ENCODE measurements at regions not wholly inside any gene's neighbourhood (a gene's known extent, or its start where the extent isn't known, plus 50 kb on each side); places are given as distances from the start of the nearest gene placed in this dataset.

- DNase-seq: no peak
Observed at GRCh38 chr14:83384253-83384652, 1850.6 kb upstream of the SEL1L start.

GRCh38 chr14:83395321-83395720 lies 1861.7 kb upstream of the SEL1L start:
- DNase-seq: no peak

- no peak for DNase-seq
Observed at GRCh38 chr14:83416476-83416875, 1882.8 kb upstream of the SEL1L start.

- DNase-seq: no peak
Observed at GRCh38 chr14:83419420-83419819, 1885.8 kb upstream of the SEL1L start.

- DNase-seq: no peak
Observed at GRCh38 chr14:83421711-83422110, 1888.1 kb upstream of the SEL1L start.

DNA sequence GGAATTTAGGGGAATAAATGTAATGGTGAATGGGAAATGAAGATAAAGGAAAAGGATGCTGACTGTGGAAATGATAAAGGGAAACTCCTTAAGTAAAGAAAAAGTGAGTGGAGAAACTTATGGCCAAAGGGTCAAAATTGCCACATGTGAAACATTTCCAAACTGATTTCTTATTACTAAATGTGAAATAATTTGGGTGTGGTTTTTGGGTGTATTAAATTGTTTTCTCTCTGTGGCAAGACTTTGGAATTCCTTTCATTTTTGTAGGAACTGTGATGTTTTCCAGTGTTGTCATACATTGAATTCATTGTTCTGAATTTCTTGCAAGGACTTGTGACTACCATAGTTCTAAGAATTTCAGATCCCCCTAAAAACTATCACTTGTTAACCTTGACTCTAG lies 1891.5 kb upstream of the SEL1L start:
- no peak for DNase-seq

DNA sequence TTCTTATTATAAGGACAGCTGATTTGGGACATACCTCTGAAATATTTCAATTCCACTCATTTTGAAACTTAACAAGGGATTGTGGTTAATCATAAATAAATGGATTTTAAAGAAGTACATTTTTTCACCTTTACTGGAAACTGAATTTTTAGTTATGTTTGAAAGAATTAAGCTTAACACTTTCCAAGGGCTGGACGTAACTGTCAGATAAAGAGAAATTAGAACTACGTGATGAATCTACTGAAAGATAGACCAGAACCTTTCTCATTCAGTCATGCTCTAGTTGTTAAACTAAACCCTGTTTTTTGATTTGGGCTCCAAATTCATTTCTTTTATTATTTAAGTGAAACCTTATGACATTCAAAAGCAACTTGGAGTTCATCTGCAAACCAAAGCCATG lies 1892.1 kb upstream of the SEL1L start:
- DNase-seq: no peak

DNA sequence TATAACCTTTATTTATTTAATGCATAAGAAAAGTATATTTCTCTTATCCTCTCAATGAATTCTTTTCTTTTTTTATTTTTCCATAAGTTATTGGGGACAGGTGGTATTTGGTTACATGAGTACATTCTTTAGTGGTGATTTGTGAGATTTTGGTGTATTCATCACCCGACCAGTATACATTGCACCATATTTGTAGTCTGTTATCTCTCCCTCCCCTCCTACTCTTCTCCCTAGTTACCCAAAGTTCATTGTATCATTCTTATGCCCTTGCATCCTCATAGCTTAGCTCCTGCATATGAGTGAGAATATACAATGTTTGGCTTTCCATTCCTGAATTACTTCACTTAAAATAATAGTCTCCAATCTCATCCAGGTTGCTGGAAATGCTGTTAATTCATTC lies 1900.0 kb upstream of the SEL1L start:
- no peak for DNase-seq

DNA sequence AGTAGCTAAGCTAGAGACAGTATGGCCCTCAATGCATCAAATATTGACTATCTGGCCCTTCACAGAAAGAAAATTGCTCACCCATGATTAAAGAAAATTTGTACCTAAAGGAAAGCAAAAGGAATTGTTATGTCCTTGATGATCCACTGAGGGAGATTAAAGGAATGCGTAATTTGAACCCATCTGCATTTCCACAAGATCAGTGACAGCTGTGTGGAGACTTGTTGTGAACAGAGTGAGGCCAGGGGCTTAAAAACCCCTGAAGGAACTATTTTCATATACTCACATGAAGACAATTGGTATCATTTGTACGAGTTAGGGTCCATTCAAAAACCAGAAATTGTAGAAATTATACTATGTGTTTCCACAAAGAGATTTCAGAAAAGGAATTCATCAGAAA lies 1908.1 kb upstream of the SEL1L start:
- no peak for DNase-seq

DNA sequence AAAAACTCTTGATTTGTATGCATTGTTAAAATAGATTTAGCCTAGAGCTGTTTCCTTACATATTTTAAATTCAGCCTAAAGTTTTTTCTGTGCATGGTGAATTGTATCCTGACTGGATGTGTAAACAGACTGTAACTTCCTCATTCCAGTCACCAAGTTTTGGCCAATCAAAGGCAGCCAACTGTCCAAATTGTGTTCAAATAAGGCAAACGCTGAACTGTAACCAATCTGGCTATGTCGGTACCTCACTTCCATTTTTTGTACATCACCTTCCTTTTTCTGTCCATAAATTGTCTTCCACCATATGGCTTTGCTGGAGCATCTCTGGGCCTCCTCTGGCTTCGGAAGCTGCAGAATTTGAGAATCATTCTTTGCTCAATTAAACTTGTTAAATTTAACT lies 1921.9 kb upstream of the SEL1L start:
- DNase-seq: no peak

DNA sequence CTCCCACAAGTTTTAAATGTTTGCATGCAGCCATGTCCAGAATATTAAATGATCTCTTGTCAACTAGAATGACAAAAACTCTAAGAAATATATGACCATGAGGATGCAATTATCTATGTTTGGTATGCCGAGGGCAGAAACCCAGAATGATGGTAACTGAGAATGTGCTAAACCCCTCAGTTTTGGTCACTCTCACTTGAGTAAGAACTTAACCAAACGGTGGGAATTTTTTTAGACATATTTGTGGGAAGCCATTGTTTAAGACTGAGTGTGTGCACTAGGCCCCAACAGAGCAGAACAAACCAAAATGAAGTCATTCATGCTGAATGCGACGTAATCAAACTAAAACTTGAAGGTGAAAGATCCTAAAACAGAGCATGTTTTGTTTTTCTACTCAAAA lies 1927.9 kb upstream of the SEL1L start:
- no peak for DNase-seq

DNA sequence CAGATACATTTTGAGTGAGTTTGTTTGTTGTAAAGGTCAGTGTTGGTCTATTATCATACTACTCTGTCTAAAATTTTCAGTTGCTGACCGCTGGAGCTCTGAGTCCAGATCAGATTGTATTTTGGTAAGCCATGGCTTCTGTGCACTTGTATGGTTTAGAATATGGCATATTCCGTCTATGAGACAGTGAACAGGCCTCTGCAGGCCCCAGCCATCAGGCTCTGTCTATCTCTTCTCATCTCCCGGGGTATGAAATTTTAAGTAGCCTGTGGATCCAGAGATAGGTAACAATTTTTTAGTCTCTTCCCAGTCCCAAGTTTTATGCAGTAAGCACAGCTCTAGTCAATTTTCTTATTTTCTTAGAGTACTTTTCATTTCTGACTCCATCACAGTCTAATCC lies 1929.1 kb upstream of the SEL1L start:
- no peak for DNase-seq

GRCh38 chr14:83463500-83464098 lies 1929.9 kb upstream of the SEL1L start:
- DNase-seq: no peak

DNA sequence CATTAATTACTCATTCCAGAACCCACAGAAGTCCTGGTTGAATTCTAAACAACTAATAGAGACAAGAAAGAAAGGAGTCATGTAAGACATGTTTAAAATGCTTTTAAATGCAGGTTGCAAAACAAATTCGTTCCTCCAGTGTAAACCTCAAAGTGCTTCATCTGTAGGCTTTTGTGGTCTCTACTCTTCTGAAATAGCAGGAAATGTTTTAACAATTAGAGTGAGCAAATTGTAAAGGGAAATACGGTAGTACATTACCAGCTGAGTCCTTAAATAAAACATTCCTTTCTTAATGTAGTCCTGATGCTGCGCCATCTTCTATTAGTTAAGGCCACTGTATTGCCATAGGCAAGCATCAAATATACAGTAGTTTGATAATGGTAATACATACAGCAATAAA lies 1934.2 kb upstream of the SEL1L start:
- DNase-seq: no peak

DNA sequence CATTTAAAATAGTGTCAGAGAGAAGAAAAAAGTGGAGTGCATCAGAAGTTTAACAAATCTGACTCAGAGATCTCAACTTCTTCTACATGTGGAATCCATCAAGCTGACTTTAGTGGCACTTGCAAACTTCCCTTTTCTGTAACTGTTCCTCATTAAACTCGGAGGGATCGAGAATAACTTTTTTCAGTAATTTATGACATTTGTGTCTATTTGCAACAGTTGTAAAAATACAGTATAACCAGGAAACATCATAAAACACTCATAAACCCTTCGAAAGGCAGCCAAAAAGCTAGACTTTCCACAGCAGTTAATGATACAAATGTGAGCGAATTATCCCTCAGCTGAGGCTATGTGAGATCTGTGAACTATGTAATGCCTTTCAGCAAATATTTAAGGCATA lies 1936.8 kb upstream of the SEL1L start:
- DNase-seq: no peak

GRCh38 chr14:83470959-83471695 lies 1937.5 kb upstream of the SEL1L start:
- DNase-seq: no peak

- no peak for DNase-seq
Observed at GRCh38 chr14:83473416-83474235, 1940.0 kb upstream of the SEL1L start.

- no peak for DNase-seq
Observed at GRCh38 chr14:83478741-83479140, 1945.1 kb upstream of the SEL1L start.

- no peak for DNase-seq
Observed at GRCh38 chr14:83483063-83483462, 1949.4 kb upstream of the SEL1L start.

DNA sequence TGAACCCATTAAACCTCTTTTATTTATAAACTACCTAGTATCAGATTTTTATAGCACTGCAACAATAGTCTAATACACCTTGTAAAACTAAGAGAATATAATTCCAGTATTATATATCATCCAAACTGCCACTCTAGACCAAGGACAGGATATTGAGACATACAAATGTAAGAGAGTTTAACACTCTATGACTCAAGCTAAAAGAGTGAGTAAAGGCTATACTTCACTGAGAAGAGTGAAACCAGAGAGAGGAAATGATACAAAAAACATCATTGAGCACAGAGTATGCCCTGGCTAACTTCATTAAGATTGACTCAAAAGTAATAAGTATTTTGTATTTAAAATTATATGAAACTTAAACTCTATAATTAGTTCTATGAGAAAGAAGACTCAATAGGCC lies 1951.9 kb upstream of the SEL1L start:
- DNase-seq: no peak

- no peak for DNase-seq
Observed at GRCh38 chr14:83491091-83491490, 1957.4 kb upstream of the SEL1L start.

GRCh38 chr14:83520837-83521236 lies 1987.2 kb upstream of the SEL1L start:
- no peak for DNase-seq

DNA sequence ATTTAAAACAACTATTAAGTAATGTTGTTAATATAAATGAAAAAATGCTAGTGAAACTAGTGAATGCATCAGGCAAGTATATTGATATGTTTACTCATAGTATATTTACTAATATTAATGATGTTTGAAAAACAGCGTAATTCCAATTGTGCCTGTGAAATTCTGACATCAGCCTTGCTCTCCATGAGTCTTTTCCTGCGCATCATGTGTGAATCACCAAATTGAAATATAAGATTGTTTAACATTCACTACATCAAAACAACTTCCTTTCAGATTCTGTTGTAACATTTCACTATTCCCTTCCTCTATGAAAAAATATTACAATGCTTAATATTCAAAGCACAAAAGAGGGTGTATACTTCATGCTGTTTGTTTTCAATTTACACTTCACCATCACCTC lies 1995.9 kb upstream of the SEL1L start:
- DNase-seq: no peak

DNA sequence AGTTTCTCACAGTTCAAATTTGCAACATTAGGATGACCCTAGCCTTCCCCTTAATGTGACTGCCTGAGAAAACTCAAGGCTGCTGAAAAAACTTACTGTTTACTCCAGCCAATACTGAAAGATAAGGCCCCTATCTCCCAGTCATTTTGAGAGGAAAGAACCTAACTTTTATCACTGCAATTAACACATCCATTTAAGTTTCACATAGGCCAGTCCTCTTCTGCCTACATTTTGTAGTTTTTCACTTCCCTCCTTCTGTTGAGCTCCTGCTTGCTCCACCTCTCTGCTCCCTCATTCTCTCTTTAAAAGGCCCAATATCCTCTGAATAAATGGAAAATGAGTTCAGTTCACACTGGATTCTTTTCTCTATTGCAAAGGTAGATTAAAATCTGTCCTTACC lies 1996.2 kb upstream of the FLRT2 start:
- no peak for DNase-seq
